GM18907 (cell line): ENCODE measurements at regions not wholly inside any gene's neighbourhood (a gene's known extent, or its start where the extent isn't known, plus 50 kb on each side); places are given as distances from the start of the nearest gene placed in this dataset.

Experiments
- ATAC-seq: cut with Tn5 transposase; IDR thresholded peaks from one replicate; pipeline ENCODE4 v1.9.1; 2021; ENCODE audit warnings: mild to moderate bottlenecking, moderate library complexity; ENCODE audit not compliant: unreplicated experiment

GRCh38 chr13:106710266-106710665 is 142.3 kb upstream of the ARGLU1 start:
- ATAC-seq = no peak

- ATAC-seq = no peak
These were observed 141.6 kb upstream of the ARGLU1 start for GRCh38 chr13:106709522-106709921.

GRCh38 chr13:106702505-106702904 is 134.6 kb upstream of the ARGLU1 start:
- no peak for ATAC-seq

GRCh38 chr13:106701771-106702341 is 133.9 kb upstream of the ARGLU1 start:
- ATAC-seq = no peak

GRCh38 chr13:106700439-106700838 is 132.5 kb upstream of the ARGLU1 start:
- ATAC-seq = no peak

GRCh38 chr13:106700007-106700406 is 132.1 kb upstream of the ARGLU1 start:
- no peak for ATAC-seq

- ATAC-seq = no peak
These were observed 131.4 kb upstream of the ARGLU1 start for GRCh38 chr13:106699311-106699710.

GRCh38 chr13:106696719-106697118 is 128.8 kb upstream of the ARGLU1 start:
- no peak for ATAC-seq

- ATAC-seq = no peak
These were observed 128.2 kb upstream of the ARGLU1 start for GRCh38 chr13:106696140-106696539.

- no peak for ATAC-seq
These were observed 127.2 kb upstream of the ARGLU1 start for GRCh38 chr13:106695139-106695538.

- no peak for ATAC-seq
These were observed 123.9 kb upstream of the ARGLU1 start for GRCh38 chr13:106691861-106692260.

GRCh38 chr13:106691341-106691740 is 123.4 kb upstream of the ARGLU1 start:
- ATAC-seq = no peak

- no peak for ATAC-seq
These were observed 122.8 kb upstream of the ARGLU1 start for GRCh38 chr13:106690779-106691178.

GRCh38 chr13:106689906-106690305 is 122.0 kb upstream of the ARGLU1 start:
- ATAC-seq = no peak

GRCh38 chr13:106688940-106689339 is 121.0 kb upstream of the ARGLU1 start:
- ATAC-seq = no peak

- ATAC-seq = no peak
These were observed 118.2 kb upstream of the ARGLU1 start for GRCh38 chr13:106686163-106686562.

- no peak for ATAC-seq
These were observed 117.2 kb upstream of the ARGLU1 start for GRCh38 chr13:106685143-106685542.

GRCh38 chr13:106683918-106684317 is 116.0 kb upstream of the ARGLU1 start:
- no peak for ATAC-seq

GRCh38 chr13:106683179-106683578 is 115.2 kb upstream of the ARGLU1 start:
- no peak for ATAC-seq

GRCh38 chr13:106681997-106682396 is 114.1 kb upstream of the ARGLU1 start:
- no peak for ATAC-seq

- ATAC-seq = no peak
These were observed 113.6 kb upstream of the ARGLU1 start for GRCh38 chr13:106681536-106681935.

GRCh38 chr13:106680796-106681472 is 113.0 kb upstream of the ARGLU1 start:
- no peak for ATAC-seq
